Thymus (tissue), 11 donors: ENCODE measurements at regions not wholly inside any gene's neighbourhood (a gene's known extent, or its start where the extent isn't known, plus 50 kb on each side); places are given as distances from the start of the nearest gene placed in this dataset.
"Not testable (repeated sequence)": the region's sequence is repeated elsewhere in the genome, so short reads cannot be mapped to it uniquely, and the experiment has no call there.

ENCODE experiments used
- DNase-seq, 9 donors: peaks; one replicate each; pipeline ENCODE4 v3.0.0-alpha.2; 2013; ENCODE audit warnings: low spot score in 9 of 9, low read depth in 6 of 9, missing footprints in 1 of 9
- H3K27ac ChIP-seq, 2 donors: one replicate each; pipeline ENCODE4 v1.5.1; 2013; ENCODE audit warnings: control low read depth in 1 of 2, low read depth in 1 of 2, low read length in 1 of 2, mild to moderate bottlenecking in 1 of 2, moderate library complexity in 1 of 2
- H3K27me3 ChIP-seq, 2 donors: one replicate each; pipeline ENCODE4 v1.5.1; 2013; ENCODE audit warnings: low read length in 1 of 2; ENCODE audit not compliant: control insufficient read depth in 2 of 2, insufficient read depth in 1 of 2
- H3K36me3 ChIP-seq, 2 donors: one replicate each; pipeline ENCODE4 v1.5.1; 2013; ENCODE audit warnings: low read length in 1 of 2, mild to moderate bottlenecking in 1 of 2, moderate library complexity in 1 of 2; ENCODE audit not compliant: control insufficient read depth in 2 of 2, insufficient read depth in 2 of 2
- H3K4me1 ChIP-seq, 2 donors: one replicate each; pipeline ENCODE4 v1.5.1; 2013; ENCODE audit warnings: low read length in 2 of 2; ENCODE audit not compliant: control insufficient read depth in 2 of 2, insufficient read depth in 2 of 2
- H3K4me3 ChIP-seq, 2 donors: one replicate each; pipeline ENCODE4 v1.5.1; 2013; ENCODE audit warnings: low read length in 2 of 2, control low read depth in 1 of 2, mild to moderate bottlenecking in 1 of 2
- H3K9me3 ChIP-seq, 2 donors: one replicate each; pipeline ENCODE4 v1.5.1; 2013; ENCODE audit warnings: low read length in 1 of 2, mild to moderate bottlenecking in 1 of 2; ENCODE audit not compliant: control insufficient read depth in 2 of 2, insufficient read depth in 1 of 2
- WGBS: extraction: QIAGEN DNeasy Blood & Tissue Kit; methylation state at CpG from one replicate; pipeline ENCODE4 v1.1.7; 2013; 5-methylcytosine and 5-hydroxymethylcytosine counted together
- donor health status: healthy.

DNA sequence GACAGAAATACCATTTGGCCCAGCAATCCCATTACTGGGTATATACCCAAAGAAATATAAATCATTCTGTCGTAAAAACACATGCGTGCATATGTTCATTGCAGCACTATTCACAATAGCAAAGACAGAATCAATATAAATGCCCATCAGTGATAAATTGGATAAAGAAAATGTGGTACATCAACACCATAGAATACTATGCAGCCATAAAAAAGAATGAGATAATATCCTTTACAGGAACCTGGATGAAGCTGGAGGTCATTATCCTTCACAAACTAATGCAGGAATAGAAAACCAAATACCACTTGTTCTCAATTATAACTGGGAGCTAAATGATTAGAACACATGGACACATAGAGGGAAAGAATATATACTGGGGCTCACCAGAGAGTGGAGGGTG is 109.6 kb upstream of the SLC35F3 start:
- Histone ChIP-seq H3K36me3 (no peaks in the 10 kb centered on the region), H3K4me1 (no peaks in the 10 kb centered on the region), H3K27me3 (no peaks in the 10 kb centered on the region), H3K9me3 (no peaks in the 10 kb centered on the region), H3K27ac (no peak overlapping the region), H3K4me3 (no peak overlapping the region)
- DNase-seq = no peak
- WGBS = 99% methylated on average over 2 of the region's 2 CpGs

DNA sequence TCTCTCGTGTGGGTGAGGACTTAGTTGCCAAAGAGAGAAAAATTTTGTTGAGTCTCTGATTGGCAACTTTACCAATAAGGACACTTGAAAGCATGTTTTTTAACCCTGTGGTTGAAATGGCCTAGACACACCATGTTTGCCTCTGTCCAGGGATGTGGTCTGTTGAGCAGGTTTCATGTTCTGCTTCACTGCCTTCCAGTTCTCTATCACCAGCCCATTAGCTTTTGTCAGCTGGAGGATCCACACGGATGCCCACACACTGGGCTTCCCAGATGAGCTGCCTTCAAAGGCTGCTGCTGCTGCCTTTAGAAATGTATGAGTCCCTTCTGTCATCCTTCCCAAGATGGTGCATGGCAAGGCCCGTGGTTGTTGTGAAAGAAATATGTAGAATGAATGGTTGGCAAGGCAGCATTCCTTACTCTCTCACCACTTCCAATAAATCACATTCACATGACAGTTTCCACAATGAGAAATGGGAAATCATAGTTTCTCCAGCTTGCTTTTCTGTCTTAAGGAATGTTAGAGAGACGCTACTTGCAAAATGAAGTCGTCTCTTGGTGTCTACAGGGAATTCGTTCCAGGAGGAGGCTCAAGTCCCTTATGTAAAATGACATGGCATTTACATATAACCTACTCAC is 108.2 kb upstream of the SLC35F3 start:
- Histone ChIP-seq H3K27me3 (no peaks in the 10 kb centered on the region), H3K36me3 (no peaks in the 10 kb centered on the region), H3K9me3 (no peaks in the 10 kb centered on the region), H3K4me3 (no peak overlapping the region), H3K4me1 (no peaks in the 10 kb centered on the region), H3K27ac (no peak overlapping the region)
- WGBS = 86% methylated on average over 6 of the region's 6 CpGs
- no peak for DNase-seq

DNA sequence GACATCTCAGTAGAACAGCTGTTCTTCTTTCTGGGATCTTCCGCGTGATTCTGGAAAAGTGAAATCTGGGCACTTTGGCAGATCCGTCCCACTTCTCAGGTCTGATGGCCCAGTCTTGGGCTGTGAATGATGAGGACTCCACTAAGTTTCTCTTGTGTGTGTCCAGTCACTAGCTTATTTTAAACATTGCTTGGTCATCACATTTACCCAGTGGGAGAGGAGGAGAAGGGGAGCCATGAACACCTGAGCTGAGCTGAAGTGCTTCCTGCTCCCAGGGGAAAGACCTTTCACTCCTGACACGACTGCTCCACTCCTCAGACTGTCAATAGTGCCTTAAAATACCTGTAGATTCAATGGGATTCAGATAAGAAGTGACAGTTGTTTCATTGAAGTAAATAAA is 101.9 kb upstream of the SLC35F3 start:
- Histone ChIP-seq H3K27ac (no peak overlapping the region), H3K27me3 (no peaks in the 10 kb centered on the region), H3K36me3 (no peaks in the 10 kb centered on the region), H3K4me3 (no peak overlapping the region), H3K9me3 (no peaks in the 10 kb centered on the region), H3K4me1 (no peaks in the 10 kb centered on the region)
- DNase-seq = no peak
- 70% methylated on average over 4 of the region's 4 CpGs for WGBS

DNA sequence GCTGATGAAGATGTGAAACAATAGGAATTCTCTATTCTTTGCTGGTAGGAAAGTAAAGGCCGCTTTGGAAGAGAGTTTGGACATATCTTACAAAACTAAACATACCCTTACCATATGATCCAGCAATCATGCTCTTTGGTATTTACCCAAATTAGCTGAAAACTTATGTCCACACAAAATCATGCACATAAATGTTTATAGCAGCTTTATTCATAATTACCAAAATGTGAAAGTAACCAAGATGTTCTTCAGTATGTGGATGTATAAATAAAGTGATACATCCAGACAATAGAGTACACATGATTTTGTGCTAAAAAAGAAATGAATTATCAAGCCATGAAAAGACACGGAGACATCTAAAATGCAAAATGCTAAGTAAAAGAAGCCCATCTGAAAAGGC is 98.7 kb upstream of the SLC35F3 start:
- no peaks in the 10 kb centered on the region for H3K4me1 ChIP-seq
- H3K4me3 ChIP-seq = no peak overlapping the region
- H3K27ac ChIP-seq = no peak overlapping the region
- no peaks in the 10 kb centered on the region for H3K27me3 ChIP-seq
- no peak for DNase-seq
- no peaks in the 10 kb centered on the region for H3K9me3 ChIP-seq
- WGBS = 95% methylated on average over 2 of the region's 2 CpGs
- H3K36me3 ChIP-seq = no peaks in the 10 kb centered on the region

DNA sequence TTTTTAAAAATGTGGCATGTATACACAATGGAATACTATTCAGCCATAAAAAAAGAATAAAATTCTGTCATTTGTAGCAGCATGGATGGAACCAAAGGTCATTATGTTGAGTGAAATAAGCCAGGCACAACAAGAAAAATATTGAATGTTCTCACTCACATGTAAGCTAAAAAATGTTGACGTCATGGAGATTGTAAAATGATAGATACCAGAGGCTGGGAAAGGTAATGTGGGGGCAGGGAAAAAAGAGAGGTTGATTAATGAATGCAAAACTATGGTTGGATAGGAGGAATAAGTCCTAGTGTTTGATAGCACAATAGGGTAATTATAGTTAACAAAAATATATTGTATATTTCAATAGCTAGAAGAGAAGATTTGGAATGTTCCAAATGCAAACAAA is 89.1 kb upstream of the SLC35F3 start:
- Histone ChIP-seq H3K4me3 (no peak overlapping the region), H3K27me3 (no peaks in the 10 kb centered on the region), H3K27ac (no peak overlapping the region), H3K9me3 (no peaks in the 10 kb centered on the region), H3K4me1 (no peaks in the 10 kb centered on the region), H3K36me3 (no peaks in the 10 kb centered on the region)
- 88% methylated on average over 1 of the region's 1 CpG for WGBS
- no peak for DNase-seq

DNA sequence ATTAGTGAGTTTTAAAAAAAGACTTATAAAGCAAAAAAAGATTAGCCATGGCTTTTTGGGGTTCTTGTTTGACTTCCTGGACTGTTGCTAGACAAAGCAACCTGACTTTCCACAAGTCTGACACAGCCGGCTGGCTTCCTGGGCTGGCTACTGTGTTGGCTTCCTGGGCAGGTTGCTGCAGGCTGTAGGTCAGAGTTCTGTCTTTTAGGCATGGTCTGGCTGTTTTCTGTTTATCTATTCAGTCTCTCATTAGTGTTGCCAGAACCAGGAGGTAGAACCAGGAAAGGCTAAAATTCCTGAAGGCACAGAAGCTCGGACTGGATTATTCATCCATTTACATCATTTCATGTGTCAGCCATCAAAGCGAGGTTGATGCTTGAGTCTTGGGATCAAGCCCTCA is 88.6 kb upstream of the SLC35F3 start:
- 72% methylated on average over 3 of the region's 3 CpGs for WGBS

DNA sequence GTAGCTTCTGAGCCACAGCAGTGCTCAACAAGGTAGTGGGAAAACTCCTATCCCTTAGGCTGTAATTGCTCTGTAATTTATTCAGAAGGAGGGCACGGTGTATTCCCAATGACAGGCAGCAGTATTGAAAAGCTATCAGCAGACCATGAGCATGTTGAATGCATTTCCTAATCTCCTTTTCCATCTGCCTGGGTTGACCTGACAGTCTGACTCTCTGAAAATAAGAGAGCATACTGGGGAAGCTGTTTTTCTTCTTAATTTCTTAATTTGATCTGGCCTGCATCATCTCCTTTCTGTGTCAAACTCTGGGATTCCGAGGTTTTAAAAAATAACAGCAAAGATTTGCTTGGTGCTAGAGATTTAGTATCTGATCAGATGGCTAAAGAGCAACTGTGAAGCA is 88.1 kb upstream of the SLC35F3 start:
- DNase-seq = no peak
- Histone ChIP-seq H3K4me1 (no peaks in the 10 kb centered on the region), H3K27ac (no peak overlapping the region), H3K9me3 (no peaks in the 10 kb centered on the region), H3K36me3 (no peaks in the 10 kb centered on the region), H3K4me3 (no peak overlapping the region), H3K27me3 (no peaks in the 10 kb centered on the region)
- 83% methylated on average over 2 of the region's 2 CpGs for WGBS

More for the DNA sequence above, 88.6 kb upstream of the SLC35F3 start:
- H3K27ac ChIP-seq = no peak overlapping the region
- DNase-seq = no peak
- no peaks in the 10 kb centered on the region for H3K27me3 ChIP-seq
- no peak overlapping the region for H3K4me3 ChIP-seq
- no peaks in the 10 kb centered on the region for H3K9me3 ChIP-seq
- H3K4me1 ChIP-seq = no peaks in the 10 kb centered on the region
- H3K36me3 ChIP-seq = no peaks in the 10 kb centered on the region

DNA sequence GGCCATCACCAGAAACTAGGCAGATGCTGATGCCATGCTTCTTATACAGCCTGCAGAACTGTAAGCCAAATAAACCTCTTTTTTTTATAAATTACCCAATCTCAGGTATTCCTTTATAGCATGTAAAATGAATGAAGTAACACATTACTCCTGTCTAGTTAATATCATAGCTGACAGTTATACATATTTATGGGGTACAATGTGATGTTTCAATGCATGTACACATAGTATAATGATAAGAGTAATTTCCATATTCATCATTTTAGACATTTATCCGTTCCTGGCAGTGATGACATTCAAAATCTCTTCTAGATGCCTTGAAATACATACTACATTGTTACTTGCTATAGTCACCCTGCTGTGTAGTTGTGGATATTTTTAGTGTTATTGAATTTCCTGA is 85.4 kb upstream of the SLC35F3 start:
- no peak overlapping the region for H3K4me3 ChIP-seq
- H3K27ac ChIP-seq = no peak overlapping the region
- no peaks in the 10 kb centered on the region for H3K27me3 ChIP-seq
- no peak for DNase-seq
- no peaks in the 10 kb centered on the region for H3K9me3 ChIP-seq
- no peaks in the 10 kb centered on the region for H3K36me3 ChIP-seq
- WGBS = 76% methylated on average over 1 of the region's 1 CpG
- no peaks in the 10 kb centered on the region for H3K4me1 ChIP-seq

DNA sequence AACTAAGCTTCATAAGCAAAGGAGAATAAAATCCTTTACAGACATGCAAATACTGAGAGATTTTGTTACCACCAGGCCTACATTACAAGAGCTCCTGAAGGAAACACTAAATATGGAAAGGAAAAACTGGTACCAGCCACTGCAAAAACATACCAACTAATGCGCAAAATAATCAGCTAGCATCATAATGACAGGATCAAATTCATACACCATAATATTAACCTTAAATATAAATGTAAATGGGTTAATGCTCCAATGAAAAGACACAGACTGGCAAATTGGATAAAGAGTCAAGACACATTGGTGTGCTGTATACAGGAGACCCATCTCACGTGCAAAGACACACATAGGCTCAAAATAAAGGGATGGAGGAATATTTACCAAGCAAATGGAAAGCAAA is 80.3 kb upstream of the SLC35F3 start:
- DNase-seq, H3K27me3 ChIP-seq, H3K36me3 ChIP-seq, H3K9me3 ChIP-seq, H3K4me3 ChIP-seq, H3K27ac ChIP-seq, H3K4me1 ChIP-seq: not testable (repeated sequence)
- 88% methylated on average over 2 of the region's 2 CpGs for WGBS

DNA sequence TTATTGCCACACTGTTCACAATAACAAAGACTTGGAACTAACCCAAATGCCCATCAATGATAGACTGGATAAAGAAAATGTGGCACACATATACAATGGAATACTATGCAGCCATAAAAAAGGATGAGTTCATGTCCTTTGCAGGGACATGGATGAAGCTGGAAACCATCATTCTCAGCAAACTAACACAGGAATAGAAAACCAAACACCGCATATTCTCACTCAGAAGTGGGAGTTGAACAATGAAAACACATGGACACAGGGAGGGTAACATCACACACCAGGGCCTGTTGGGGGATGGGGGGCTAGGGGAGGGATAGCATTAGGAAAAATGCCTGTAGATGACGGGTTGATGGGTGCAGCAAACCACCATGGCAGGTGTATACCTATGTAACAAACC is 76.5 kb upstream of the SLC35F3 start:
- H3K4me3 ChIP-seq, H3K27me3 ChIP-seq, H3K9me3 ChIP-seq, H3K4me1 ChIP-seq, H3K36me3 ChIP-seq, DNase-seq, H3K27ac ChIP-seq: not testable (repeated sequence)
- WGBS = 93% methylated on average over 2 of the region's 2 CpGs
